ENCODE measurements at regions not wholly inside any gene's neighbourhood (a gene's known extent, or its start where the extent isn't known, plus 50 kb on each side); places are given as distances from the start of the nearest gene placed in this dataset.

GRCh38 chr13:40468227-40468838, 198.1 kb downstream of the FOXO1 start:
- no peak overlapping the region for H3K27ac ChIP-seq
- no peak for ATAC-seq (replicated peaks in 6 of 8)
- no peak overlapping the region for H3K4me3 ChIP-seq
- 0 to 75% (median 64%) methylated on average over 1 to 2 of the region's 2 CpGs for WGBS, 10 experiments
- in situ Hi-C loops (cut with MboI; ENCODE audit: low pct_unique_long_range_greater_than_20kb in 2 of 9, low sequenced_read_pairs in 9 of 9, unreplicated experiment in 9 of 9) = no loop called here
- no peaks in the 10 kb centered on the region for H3K4me1 ChIP-seq (replicated peaks in 1 of 2)

GRCh38 chr13:40469581-40470310, 196.7 kb downstream of the FOXO1 start:
- WGBS, 10 experiments = 53 to 100% (median 93%) methylated on average over 2 to 8 of the region's 12 CpGs; no CpG with 5 or more reads in 3 of the 10 experiments
- no peak overlapping the region for H3K4me3 ChIP-seq
- in situ Hi-C loops (cut with MboI; ENCODE audit: low pct_unique_long_range_greater_than_20kb in 2 of 9, low sequenced_read_pairs in 9 of 9, unreplicated experiment in 9 of 9) = no loop called here
- no peak for ATAC-seq (replicated peaks in 6 of 8)
- no peaks in the 10 kb centered on the region for H3K4me1 ChIP-seq (replicated peaks in 1 of 2)
- no peak overlapping the region for H3K27ac ChIP-seq

GRCh38 chr13:40470660-40471059, 195.8 kb downstream of the FOXO1 start:
- whole genome bisulfite sequencing, 10 experiments = 14 to 100% (median 80%) methylated on average over 1 to 4 of the region's 4 CpGs; no CpG with 5 or more reads in 3 of the 10 experiments
- in situ Hi-C loops (cut with MboI; ENCODE audit: low pct_unique_long_range_greater_than_20kb in 2 of 9, low sequenced_read_pairs in 9 of 9, unreplicated experiment in 9 of 9) = no loop called here
- no peak for ATAC-seq (replicated peaks in 6 of 8)
- H3K4me3 ChIP-seq = no peak overlapping the region
- H3K4me1 ChIP-seq (replicated peaks in 1 of 2) = no peaks in the 10 kb centered on the region
- H3K27ac ChIP-seq = no peak overlapping the region

- WGBS, 10 experiments = 5 to 89% (median 72%) methylated on average over 1 to 5 of the region's 5 CpGs; no CpG with 5 or more reads in 2 of the 10 experiments
- no peaks in the 10 kb centered on the region for H3K4me1 ChIP-seq (replicated peaks in 1 of 2)
- H3K4me3 ChIP-seq = no peak overlapping the region
- in situ Hi-C loops (cut with MboI; ENCODE audit: low pct_unique_long_range_greater_than_20kb in 2 of 9, low sequenced_read_pairs in 9 of 9, unreplicated experiment in 9 of 9) = no loop called here
- ATAC-seq (replicated peaks in 6 of 8) = no peak
- H3K27ac ChIP-seq = no peak overlapping the region
These were observed 195.4 kb downstream of the FOXO1 start for GRCh38 chr13:40471076-40471475.

GRCh38 chr13:40471911-40472310, 194.5 kb downstream of the FOXO1 start:
- Histone ChIP-seq H3K4me1 (replicated peaks in 1 of 2) (no peaks in the 10 kb centered on the region), H3K4me3 (no peak overlapping the region), H3K27ac (no peak overlapping the region)
- WGBS, 10 experiments = 83 to 98% (median 95%) methylated on average over 4 to 9 of the region's 10 CpGs; no CpG with 5 or more reads in 4 of the 10 experiments
- ATAC-seq (replicated peaks in 6 of 8) = no peak
- in situ Hi-C loops (cut with MboI; ENCODE audit: low pct_unique_long_range_greater_than_20kb in 2 of 9, low sequenced_read_pairs in 9 of 9, unreplicated experiment in 9 of 9) = no loop called here

GRCh38 chr13:40472427-40473220, 193.8 kb downstream of the FOXO1 start:
- Histone ChIP-seq H3K4me3 (no peak overlapping the region), H3K27ac (no peak overlapping the region), H3K4me1 (replicated peaks in 1 of 2) (peaks cover 0 to 3% of the 10 kb centered on the region in 2 donors)
- 0 to 92% (median 73%) methylated on average over 1 to 7 of the region's 8 CpGs; no CpG with 5 or more reads in 2 of the 10 experiments for WGBS, 10 experiments
- in situ Hi-C loops (cut with MboI; ENCODE audit: low pct_unique_long_range_greater_than_20kb in 2 of 9, low sequenced_read_pairs in 9 of 9, unreplicated experiment in 9 of 9) = no loop called here
- no peak for ATAC-seq (replicated peaks in 6 of 8)

- Histone ChIP-seq H3K4me3 (no peak overlapping the region), H3K27ac (no peak overlapping the region), H3K4me1 (replicated peaks in 1 of 2) (peaks cover 5 to 11% of the 10 kb centered on the region in 2 donors)
- WGBS, 10 experiments = 60 to 100% (median 71%) methylated on average over 1 to 3 of the region's 3 CpGs; no CpG with 5 or more reads in 3 of the 10 experiments
- in situ Hi-C loops (cut with MboI; ENCODE audit: low pct_unique_long_range_greater_than_20kb in 2 of 9, low sequenced_read_pairs in 9 of 9, unreplicated experiment in 9 of 9) = no loop called here
- no peak for ATAC-seq (replicated peaks in 6 of 8)
These were observed 190.8 kb downstream of the FOXO1 start for GRCh38 chr13:40475617-40476016.

- Histone ChIP-seq H3K27ac (no peak overlapping the region), H3K4me3 (no peak overlapping the region), H3K4me1 (replicated peaks in 1 of 2) (peaks cover 5 to 11% of the 10 kb centered on the region in 2 donors)
- ATAC-seq (replicated peaks in 6 of 8) = peak in 3 of 8 experiments; percentile 72 to 79 (median 78)
- in situ Hi-C loops (cut with MboI; ENCODE audit: low pct_unique_long_range_greater_than_20kb in 2 of 9, low sequenced_read_pairs in 9 of 9, unreplicated experiment in 9 of 9) = no loop called here
- 9 to 100% (median 79%) methylated on average over 1 to 4 of the region's 4 CpGs for WGBS, 10 experiments
These were observed 190.1 kb downstream of the FOXO1 start for GRCh38 chr13:40476175-40476958.

GRCh38 chr13:40477623-40478608, 188.5 kb downstream of the FOXO1 start:
- peaks cover 5 to 11% of the 10 kb centered on the region in 2 donors for H3K4me1 ChIP-seq (replicated peaks in 1 of 2)
- no peak overlapping the region for H3K4me3 ChIP-seq
- in situ Hi-C loops (cut with MboI; ENCODE audit: low pct_unique_long_range_greater_than_20kb in 2 of 9, low sequenced_read_pairs in 9 of 9, unreplicated experiment in 9 of 9) = no loop called here
- WGBS, 10 experiments = 66 to 100% (median 87%) methylated on average over 2 to 15 of the region's 17 CpGs
- ATAC-seq (replicated peaks in 6 of 8) = peak in 4 of 8 experiments; percentile 25 to 68 (median 48)
- H3K27ac ChIP-seq = no peak overlapping the region

- no peak for ATAC-seq (replicated peaks in 6 of 8)
- no peak overlapping the region for H3K4me3 ChIP-seq
- 44 to 100% (median 88%) methylated on average over 2 to 7 of the region's 7 CpGs; no CpG with 5 or more reads in 1 of the 10 experiments for WGBS, 10 experiments
- in situ Hi-C loops (cut with MboI; ENCODE audit: low pct_unique_long_range_greater_than_20kb in 2 of 9, low sequenced_read_pairs in 9 of 9, unreplicated experiment in 9 of 9) = no loop called here
- no peak overlapping the region for H3K27ac ChIP-seq
- H3K4me1 ChIP-seq (replicated peaks in 1 of 2) = peaks cover 5 to 11% of the 10 kb centered on the region in 2 donors
These were observed 187.7 kb downstream of the FOXO1 start for GRCh38 chr13:40478775-40479174.

GRCh38 chr13:40479196-40479845, 187.1 kb downstream of the FOXO1 start:
- Histone ChIP-seq H3K4me1 (replicated peaks in 1 of 2) (peaks cover 5 to 11% of the 10 kb centered on the region in 2 donors), H3K27ac (no peak overlapping the region), H3K4me3 (no peak overlapping the region)
- ATAC-seq (replicated peaks in 6 of 8) = peak in 3 of 8 experiments; percentile 17 to 52 (median 44)
- whole genome bisulfite sequencing, 10 experiments = 78 to 100% (median 88%) methylated on average over 1 to 16 of the region's 28 CpGs; no CpG with 5 or more reads in 1 of the 10 experiments
- in situ Hi-C loops (cut with MboI; ENCODE audit: low pct_unique_long_range_greater_than_20kb in 2 of 9, low sequenced_read_pairs in 9 of 9, unreplicated experiment in 9 of 9) = no loop called here

Data from motor neuron (in vitro differentiated cells).